ENCODE measurements at regions not wholly inside any gene's neighbourhood (a gene's known extent, or its start where the extent isn't known, plus 50 kb on each side); places are given as distances from the start of the nearest gene placed in this dataset.

- TF ChIP-seq PATZ1 (CRISPR knock-in tag; IDR thresholded peaks at IDR 0.05; ENCODE audit: borderline replicate concordance) (no peak), PPARA (CRISPR knock-in tag; IDR thresholded peaks at IDR 0.05; ENCODE audit: borderline replicate concordance) (no peak), CREB5 (CRISPR knock-in tag; IDR thresholded peaks at IDR 0.05; ENCODE audit: low read depth) (no peak)
Observed at GRCh38 chr1:50347933-50348332, 75.3 kb downstream of the DMRTA2 start.
